PC-9 (cell line): ENCODE measurements at regions not wholly inside any gene's neighbourhood (a gene's known extent, or its start where the extent isn't known, plus 50 kb on each side); places are given as distances from the start of the nearest gene placed in this dataset.

ENCODE experiments used
- BruUV-seq: library from RNA; stranded (reverse); fragments of 400-500 nt; replicated peaks from 2 replicates; lab custom pipeline; 2021; lab: Mats Ljungman, UMichigan
- CTCF ChIA-PET: fragments of 300-600 bp; sonication (Branson Sonifier 250); formaldehyde crosslinking; loops from one replicate; lab custom pipeline; 2022; ENCODE audit warnings: antibody characterized with exemption; lab: Charles Lee
- POLR2A ChIA-PET: fragments of 300-600 bp; sonication (Branson Sonifier 250); formaldehyde crosslinking; loops from one replicate; lab custom pipeline; 2022; ENCODE audit warnings: antibody characterized with exemption; ENCODE audit not compliant: unreplicated experiment; lab: Charles Lee
- DNase-seq, 2 experiments: peaks; one replicate each; pipeline versions ENCODE4 v3.0.0 to v3.0.0-alpha.2; 2015 to 2022; ENCODE audit warnings: mixed read lengths in 1 of 2
- H2AFZ ChIP-seq: fragments of 200-600 bp; sonication (generic); 2 replicates; pipeline ENCODE4 v1.8.1; 2017; ENCODE audit warnings: antibody characterized with exemption
- H3F3A ChIP-seq: fragments of 200-600 bp; sonication (generic); 2 replicates; pipeline ENCODE4 v1.8.1; 2017; ENCODE audit warnings: antibody characterized with exemption, mild to moderate bottlenecking, low read depth; ENCODE audit not compliant: insufficient read depth
- H3K27ac ChIP-seq: fragments of 200-600 bp; sonication (generic); 2 replicates; pipeline ENCODE4 v1.6.1; 2016; ENCODE audit warnings: mixed run types
- H3K27me3 ChIP-seq: fragments of 200-600 bp; sonication (generic); 2 replicates; pipeline ENCODE4 v1.6.1; 2016; ENCODE audit warnings: low read depth, mixed run types; ENCODE audit not compliant: insufficient read depth
- H3K36me3 ChIP-seq: fragments of 200-600 bp; sonication (generic); 2 replicates; pipeline ENCODE4 v1.6.1; 2016; ENCODE audit warnings: low read depth, mixed run types
- H3K4me1 ChIP-seq: fragments of 200-600 bp; sonication (generic); replicated peaks from 2 replicates; pipeline ENCODE4 v1.6.1; 2016; ENCODE audit warnings: mixed run types; ENCODE audit not compliant: insufficient read depth
- H3K4me2 ChIP-seq: fragments of 200-600 bp; sonication (generic); 2 replicates; pipeline ENCODE4 v1.6.1; 2017; ENCODE audit warnings: mixed run types
- H3K4me3 ChIP-seq: fragments of 200-600 bp; sonication (generic); 2 replicates; pipeline ENCODE4 v1.6.1; 2016; ENCODE audit warnings: mixed run types
- H3K79me2 ChIP-seq: fragments of 200-600 bp; sonication (generic); 2 replicates; pipeline ENCODE4 v1.6.1; 2017; ENCODE audit warnings: low read depth, mixed run types
- H3K9me2 ChIP-seq: fragments of 200-600 bp; sonication (generic); 2 replicates; pipeline ENCODE4 v1.8.1; 2017; ENCODE audit warnings: mild to moderate bottlenecking; ENCODE audit not compliant: insufficient read depth
- H3K9me3 ChIP-seq: fragments of 200-600 bp; sonication (generic); 2 replicates; pipeline ENCODE4 v1.8.1; 2016; ENCODE audit warnings: low read depth; ENCODE audit not compliant: insufficient read depth
- H4K20me1 ChIP-seq: fragments of 200-600 bp; sonication (generic); 2 replicates; pipeline ENCODE4 v1.8.1; 2017; ENCODE audit not compliant: insufficient read depth
- CTCF ChIP-seq: fragments of 200-600 bp; sonication (generic); conservative IDR thresholded peaks from 2 replicates; pipeline ENCODE4 v1.6.1; 2017; ENCODE audit warnings: mixed run types, antibody characterized with exemption, mild to moderate bottlenecking, moderate library complexity
- EZH2 ChIP-seq: fragments of 200-600 bp; sonication (generic); IDR thresholded peaks from 2 replicates; pipeline ENCODE4 v1.8.0; 2017; ENCODE audit warnings: antibody characterized with exemption, low read depth
- intact Hi-C: fragments of 100-400 bp; cut with micrococcal nuclease; formaldehyde crosslinking; loops from one replicate; pipeline ENCODE4 v1.10.0; 2022; ENCODE audit not compliant: unreplicated experiment

- Histone ChIP-seq H3K27me3 (no peaks in the 10 kb centered on the region; the same call in 1 of the 2 replicates), H4K20me1 (no peaks in the 10 kb centered on the region), H3K4me3 (no peak overlapping the region), H3K9me3 (no peaks in the 10 kb centered on the region), H3K36me3 (no peaks in the 10 kb centered on the region), H2AFZ (no peak overlapping the region), H3K79me2 (no peaks in the 10 kb centered on the region), H3K9me2 (no peaks in the 10 kb centered on the region), H3K4me2 (no peak overlapping the region), H3K27ac (no peak overlapping the region), H3K4me1 (no peaks in the 10 kb centered on the region), H3F3A (no peaks in the 10 kb centered on the region)
- TF ChIP-seq CTCF (no peak), EZH2 (no peak)
- intact Hi-C loops, result no loop called here
- POLR2A ChIA-PET, result no interaction called here
- no peak for DNase-seq
- CTCF ChIA-PET, result no interaction called here
- no TSS peak for BruUV-seq
Observed at GRCh38 chr18:57297306-57297705, 55.1 kb upstream of the ST8SIA3 start.

DNA sequence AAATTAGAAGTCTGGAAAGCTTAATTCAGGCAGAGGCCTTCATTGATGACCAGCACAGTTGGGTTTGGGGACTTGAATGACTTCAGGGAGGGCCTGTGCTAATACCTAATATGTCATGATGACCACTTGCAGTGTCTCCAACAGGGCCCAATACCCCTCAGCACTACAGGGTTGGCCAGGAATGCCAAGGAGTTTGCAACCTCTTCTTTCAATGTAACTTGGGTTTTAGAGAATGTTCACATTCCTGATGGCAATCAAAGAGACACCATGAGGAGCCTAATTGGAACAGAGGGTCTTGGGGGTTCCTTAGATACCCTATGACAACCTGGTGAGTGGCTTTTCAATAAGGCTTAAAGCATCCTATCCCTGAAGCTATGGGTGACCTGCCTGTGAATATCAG, 52.4 kb upstream of the ST8SIA3 start:
- Histone ChIP-seq H3K4me3 (no peak overlapping the region), H3K27me3 (no peaks in the 10 kb centered on the region; the same call in 1 of the 2 replicates), H3K4me2 (no peak overlapping the region), H3F3A (no peaks in the 10 kb centered on the region), H3K79me2 (no peaks in the 10 kb centered on the region), H3K27ac (no peak overlapping the region), H3K9me3 (no peaks in the 10 kb centered on the region), H3K36me3 (no peaks in the 10 kb centered on the region), H3K4me1 (no peaks in the 10 kb centered on the region), H2AFZ (no peak overlapping the region), H3K9me2 (no peaks in the 10 kb centered on the region), H4K20me1 (no peaks in the 10 kb centered on the region)
- intact Hi-C loops, result no loop called here
- CTCF ChIA-PET, result no interaction called here
- POLR2A ChIA-PET, result no interaction called here
- no TSS peak for BruUV-seq
- TF ChIP-seq CTCF (no peak), EZH2 (no peak)
- no peak for DNase-seq

GRCh38 chr18:57301573-57302559, 50.5 kb upstream of the ST8SIA3 start:
- Histone ChIP-seq H3K4me1 (no peaks in the 10 kb centered on the region), H3K79me2 (no peaks in the 10 kb centered on the region), H3K36me3 (no peaks in the 10 kb centered on the region), H2AFZ (no peak overlapping the region), H3K4me2 (no peak overlapping the region), H3F3A (no peaks in the 10 kb centered on the region), H3K27ac (no peak overlapping the region), H3K9me3 (no peaks in the 10 kb centered on the region), H3K4me3 (no peak overlapping the region), H3K9me2 (no peaks in the 10 kb centered on the region), H3K27me3 (no peaks in the 10 kb centered on the region; the same call in 1 of the 2 replicates), H4K20me1 (no peaks in the 10 kb centered on the region)
- TF ChIP-seq CTCF, result no peak
- no peak for TF ChIP-seq EZH2
- DNase-seq, result no peak
- POLR2A ChIA-PET, result no interaction called here
- CTCF ChIA-PET, result no interaction called here
- BruUV-seq, result no TSS peak
- intact Hi-C loops, result no loop called here
